HCT116 (cell line): ENCODE measurements at regions not wholly inside any gene's neighbourhood (a gene's known extent, or its start where the extent isn't known, plus 50 kb on each side); places are given as distances from the start of the nearest gene placed in this dataset.

Source experiments
- EGR1 ChIP-seq: IDR thresholded peaks from 2 replicates; pipeline ENCODE4 v1.6.1; 2012; ENCODE audit warnings: low read depth
- EZH2phosphoT487 ChIP-seq: fragments of 200-600 bp; IDR thresholded peaks from 2 replicates; pipeline ENCODE4 v1.6.1; 2018; ENCODE audit warnings: antibody characterized with exemption, borderline replicate concordance
- POLR2A ChIP-seq: IDR thresholded peaks from 2 replicates; pipeline ENCODE4 v1.7.0; 2011; ENCODE audit warnings: borderline replicate concordance; ENCODE audit not compliant: insufficient read depth, insufficient read length; ENCODE audit errors: extremely low read depth
- POLR2AphosphoS5 ChIP-seq: IDR thresholded peaks from 2 replicates; pipeline ENCODE4 v1.6.1; 2011; ENCODE audit warnings: mild to moderate bottlenecking, low read depth, low read length, moderate library complexity
- RAD21 ChIP-seq: IDR thresholded peaks from 2 replicates; pipeline ENCODE4 v1.6.1; 2012; ENCODE audit warnings: low read depth, mild to moderate bottlenecking
- SIN3A ChIP-seq: IDR thresholded peaks from 2 replicates; pipeline ENCODE4 v1.6.1; 2012; ENCODE audit warnings: low read depth
- ZNF274 ChIP-seq: fragments of 200-500 bp; sonication (Bioruptor generic); IDR thresholded peaks from 2 replicates; pipeline ENCODE4 v1.6.1; 2014; ENCODE audit warnings: mild to moderate bottlenecking, low read depth, low read length, inconsistent platforms
- TF ChIP-seq, protein P1 (sequence below), 3 experiments: fragments of 200-600 bp in 1 of 3; sonication (generic) in 1 of 3; IDR thresholded peaks in 2 of 3; conservative IDR thresholded peaks in 1 of 3; 2 replicates each; pipeline ENCODE4 v1.5.1; 2012 to 2017; ENCODE audit warnings: low read depth in 2 of 3, low read length in 2 of 3, antibody characterized with exemption in 1 of 3, borderline replicate concordance in 1 of 3, control low read depth in 1 of 3, mild to moderate bottlenecking in 1 of 3, mixed read lengths in 1 of 3, mixed run types in 1 of 3, moderate library complexity in 1 of 3; ENCODE audit not compliant: insufficient read depth in 1 of 3
- TF ChIP-seq, protein P2 (sequence below): IDR thresholded peaks from 2 replicates; pipeline ENCODE4 v1.6.1; 2012; ENCODE audit warnings: low read depth

DNA sequence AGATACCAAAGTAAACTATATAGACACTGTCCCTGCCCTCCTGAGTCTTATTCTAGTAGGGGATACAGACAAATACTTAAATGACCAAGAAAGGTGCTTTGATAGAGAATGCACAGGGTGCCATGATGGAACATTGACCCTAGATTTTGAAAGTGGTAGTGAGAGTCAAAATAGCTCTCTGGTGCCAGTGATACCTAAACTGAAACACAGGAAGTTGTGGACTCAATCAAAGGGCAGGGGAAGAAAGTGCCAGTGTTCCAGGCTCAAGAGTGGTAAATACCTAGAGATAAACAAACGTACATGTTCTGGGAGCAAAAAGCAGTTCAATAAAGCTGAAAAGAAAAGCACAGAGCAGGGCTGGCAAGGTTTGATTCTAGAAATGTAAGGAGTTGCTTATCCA, 267.6 kb downstream of the ISL1 start:
- TF ChIP-seq POLR2A (no peak), POLR2AphosphoS5 (no peak), SIN3A (no peak), EGR1 (no peak), EZH2phosphoT487 (no peak), RAD21 (no peak), ZNF274 (no peak)
- TF ChIP-seq, protein P1, sequence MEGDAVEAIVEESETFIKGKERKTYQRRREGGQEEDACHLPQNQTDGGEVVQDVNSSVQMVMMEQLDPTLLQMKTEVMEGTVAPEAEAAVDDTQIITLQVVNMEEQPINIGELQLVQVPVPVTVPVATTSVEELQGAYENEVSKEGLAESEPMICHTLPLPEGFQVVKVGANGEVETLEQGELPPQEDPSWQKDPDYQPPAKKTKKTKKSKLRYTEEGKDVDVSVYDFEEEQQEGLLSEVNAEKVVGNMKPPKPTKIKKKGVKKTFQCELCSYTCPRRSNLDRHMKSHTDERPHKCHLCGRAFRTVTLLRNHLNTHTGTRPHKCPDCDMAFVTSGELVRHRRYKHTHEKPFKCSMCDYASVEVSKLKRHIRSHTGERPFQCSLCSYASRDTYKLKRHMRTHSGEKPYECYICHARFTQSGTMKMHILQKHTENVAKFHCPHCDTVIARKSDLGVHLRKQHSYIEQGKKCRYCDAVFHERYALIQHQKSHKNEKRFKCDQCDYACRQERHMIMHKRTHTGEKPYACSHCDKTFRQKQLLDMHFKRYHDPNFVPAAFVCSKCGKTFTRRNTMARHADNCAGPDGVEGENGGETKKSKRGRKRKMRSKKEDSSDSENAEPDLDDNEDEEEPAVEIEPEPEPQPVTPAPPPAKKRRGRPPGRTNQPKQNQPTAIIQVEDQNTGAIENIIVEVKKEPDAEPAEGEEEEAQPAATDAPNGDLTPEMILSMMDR (IDR thresholded peaks at IDR 0.05 in 2 of 3, conservative IDR thresholded peaks at IDR 0.05 in 1 of 3; ENCODE audit: borderline replicate concordance in 1 of 3, insufficient read depth in 1 of 3, low read depth in 2 of 3, low read length in 2 of 3): no peak
- TF ChIP-seq, protein P2, sequence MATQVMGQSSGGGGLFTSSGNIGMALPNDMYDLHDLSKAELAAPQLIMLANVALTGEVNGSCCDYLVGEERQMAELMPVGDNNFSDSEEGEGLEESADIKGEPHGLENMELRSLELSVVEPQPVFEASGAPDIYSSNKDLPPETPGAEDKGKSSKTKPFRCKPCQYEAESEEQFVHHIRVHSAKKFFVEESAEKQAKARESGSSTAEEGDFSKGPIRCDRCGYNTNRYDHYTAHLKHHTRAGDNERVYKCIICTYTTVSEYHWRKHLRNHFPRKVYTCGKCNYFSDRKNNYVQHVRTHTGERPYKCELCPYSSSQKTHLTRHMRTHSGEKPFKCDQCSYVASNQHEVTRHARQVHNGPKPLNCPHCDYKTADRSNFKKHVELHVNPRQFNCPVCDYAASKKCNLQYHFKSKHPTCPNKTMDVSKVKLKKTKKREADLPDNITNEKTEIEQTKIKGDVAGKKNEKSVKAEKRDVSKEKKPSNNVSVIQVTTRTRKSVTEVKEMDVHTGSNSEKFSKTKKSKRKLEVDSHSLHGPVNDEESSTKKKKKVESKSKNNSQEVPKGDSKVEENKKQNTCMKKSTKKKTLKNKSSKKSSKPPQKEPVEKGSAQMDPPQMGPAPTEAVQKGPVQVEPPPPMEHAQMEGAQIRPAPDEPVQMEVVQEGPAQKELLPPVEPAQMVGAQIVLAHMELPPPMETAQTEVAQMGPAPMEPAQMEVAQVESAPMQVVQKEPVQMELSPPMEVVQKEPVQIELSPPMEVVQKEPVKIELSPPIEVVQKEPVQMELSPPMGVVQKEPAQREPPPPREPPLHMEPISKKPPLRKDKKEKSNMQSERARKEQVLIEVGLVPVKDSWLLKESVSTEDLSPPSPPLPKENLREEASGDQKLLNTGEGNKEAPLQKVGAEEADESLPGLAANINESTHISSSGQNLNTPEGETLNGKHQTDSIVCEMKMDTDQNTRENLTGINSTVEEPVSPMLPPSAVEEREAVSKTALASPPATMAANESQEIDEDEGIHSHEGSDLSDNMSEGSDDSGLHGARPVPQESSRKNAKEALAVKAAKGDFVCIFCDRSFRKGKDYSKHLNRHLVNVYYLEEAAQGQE: no peak
